Activated T-cell treated with anti-CD3 and anti-CD28 coated beads, Interleukin-2, amount 50 U/mL, for 24 hours (primary cell): ENCODE measurements at regions not wholly inside any gene's neighbourhood (a gene's known extent, or its start where the extent isn't known, plus 50 kb on each side); places are given as distances from the start of the nearest gene placed in this dataset.

Experiments used
- DNase-seq: peaks from one replicate; pipeline ENCODE4 v3.0.0-alpha.2; 2020
- H3K27ac Mint-ChIP-seq: 2 replicates; pipeline ENCODE4 v1.8.0; 2020; ENCODE audit warnings: mild to moderate bottlenecking, mixed read lengths
- H3K27me3 Mint-ChIP-seq: 2 replicates; pipeline ENCODE4 v1.8.0; 2020; ENCODE audit warnings: mixed read lengths
- H3K36me3 Mint-ChIP-seq: 2 replicates; pipeline ENCODE4 v1.8.0; 2020; ENCODE audit warnings: low read depth, mixed read lengths
- H3K4me1 Mint-ChIP-seq: 2 replicates; pipeline ENCODE4 v1.8.0; 2020; ENCODE audit warnings: low read depth, mixed read lengths
- H3K4me3 Mint-ChIP-seq: 2 replicates; pipeline ENCODE4 v1.8.0; 2020; ENCODE audit warnings: mild to moderate bottlenecking, moderate library complexity, mixed read lengths
- H3K9me3 Mint-ChIP-seq: 2 replicates; pipeline ENCODE4 v1.8.0; 2020; ENCODE audit warnings: mixed read lengths

DNA sequence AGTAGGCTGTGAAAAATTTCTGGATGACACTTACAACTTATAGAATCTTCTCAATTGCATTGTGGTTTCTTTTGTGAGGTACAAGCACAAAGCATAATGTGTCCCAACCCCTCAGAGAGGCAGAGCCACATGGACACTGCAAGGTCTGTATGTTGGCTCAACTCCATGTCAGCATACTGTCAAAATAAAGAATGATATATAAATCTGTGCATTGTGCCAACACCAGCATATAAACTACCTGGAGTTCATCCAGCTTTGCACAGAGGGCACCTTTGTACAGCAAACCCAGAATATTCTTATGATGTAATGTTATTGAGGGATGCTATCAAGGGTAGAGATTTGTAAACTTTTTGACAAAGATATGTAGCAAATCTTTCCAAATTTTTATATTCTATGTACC, 1065.8 kb upstream of the MIR17HG start:
- Mint-ChIP-seq H3K4me3 (no peak overlapping the region), H3K4me1 (no peaks in the 10 kb centered on the region), H3K9me3 (peaks cover 6% of the 10 kb centered on the region), H3K27ac (no peak overlapping the region), H3K36me3 (no peaks in the 10 kb centered on the region), H3K27me3 (no peaks in the 10 kb centered on the region)
- DNase-seq = no peak

DNA sequence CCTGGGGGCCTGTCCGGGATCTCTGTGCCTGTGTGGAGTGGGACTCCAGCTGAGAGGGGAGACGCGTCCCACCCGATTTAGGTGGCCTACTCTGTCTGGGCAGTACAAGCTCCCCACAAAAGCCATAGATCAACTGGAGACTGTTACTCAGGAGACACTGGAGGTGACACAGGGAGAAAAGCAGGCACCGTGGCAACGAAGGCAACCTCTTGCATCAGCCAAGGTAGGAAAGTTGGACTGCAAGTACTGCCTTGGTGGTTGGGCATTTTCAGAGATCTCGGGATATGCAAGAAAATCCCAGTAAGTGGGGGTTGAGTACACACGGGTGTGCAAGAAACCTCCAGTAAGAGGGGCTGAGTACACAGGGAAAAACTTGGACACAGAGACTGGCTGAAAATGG, 1060.0 kb upstream of the MIR17HG start:
- no peaks in the 10 kb centered on the region for H3K4me1 Mint-ChIP-seq
- no peak overlapping the region for H3K27ac Mint-ChIP-seq
- DNase-seq = no peak
- peaks cover 14% of the 10 kb centered on the region for H3K9me3 Mint-ChIP-seq
- H3K36me3 Mint-ChIP-seq = no peaks in the 10 kb centered on the region
- H3K4me3 Mint-ChIP-seq = no peak overlapping the region
- no peaks in the 10 kb centered on the region for H3K27me3 Mint-ChIP-seq

DNA sequence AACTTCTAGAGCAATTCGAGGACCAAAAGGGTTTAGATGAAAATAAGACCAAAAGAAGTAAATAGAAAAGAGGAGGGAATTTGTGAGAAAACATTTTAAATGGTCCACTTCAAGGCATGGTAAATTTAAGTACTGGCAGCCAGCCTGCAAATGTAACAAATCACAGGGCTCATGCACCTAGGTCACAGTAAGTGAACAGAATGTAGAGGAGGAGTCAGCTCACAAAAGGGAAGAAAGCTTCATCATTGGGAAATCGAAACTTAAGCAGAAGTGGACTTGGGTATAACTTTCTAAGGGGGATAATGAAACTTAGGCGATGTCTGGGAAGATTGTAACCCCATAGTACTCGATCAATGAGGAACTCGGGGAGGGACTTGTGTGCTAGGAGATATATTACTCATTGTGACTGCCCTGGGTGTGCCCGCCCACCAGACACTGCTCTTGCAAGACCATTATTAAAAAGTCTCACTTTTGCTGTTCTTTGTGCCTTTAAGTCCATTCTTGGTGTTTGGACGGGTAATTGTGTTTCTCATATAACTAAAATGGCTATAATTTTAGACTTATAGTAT, 1053.6 kb upstream of the MIR17HG start:
- no peak for DNase-seq
- no peaks in the 10 kb centered on the region for H3K36me3 Mint-ChIP-seq
- H3K27ac Mint-ChIP-seq = no peak overlapping the region
- H3K4me1 Mint-ChIP-seq = no peaks in the 10 kb centered on the region
- H3K27me3 Mint-ChIP-seq = no peaks in the 10 kb centered on the region
- H3K9me3 Mint-ChIP-seq = peaks cover 5% of the 10 kb centered on the region
- no peak overlapping the region for H3K4me3 Mint-ChIP-seq

DNA sequence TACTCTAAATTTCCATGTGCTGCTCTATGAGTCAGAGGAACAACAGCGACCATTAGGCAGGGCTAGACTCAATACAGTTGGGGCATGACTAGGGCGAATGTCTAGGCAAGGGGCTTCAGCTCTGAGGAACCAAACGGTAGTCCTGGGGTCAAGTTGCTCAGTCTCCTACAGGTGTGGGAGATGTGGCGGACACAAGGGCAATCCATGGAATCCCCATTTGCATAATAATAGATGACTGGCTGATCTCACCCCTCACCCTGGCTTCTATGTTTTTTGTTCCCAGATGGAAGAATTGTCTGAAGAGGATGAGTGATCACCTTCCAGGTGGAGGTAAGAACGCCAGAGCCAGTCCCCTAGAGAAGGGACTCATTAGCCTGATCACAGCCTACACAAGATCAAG, 1048.2 kb upstream of the MIR17HG start:
- H3K4me3 Mint-ChIP-seq = no peak overlapping the region
- H3K27ac Mint-ChIP-seq = no peak overlapping the region
- H3K4me1 Mint-ChIP-seq = no peaks in the 10 kb centered on the region
- H3K27me3 Mint-ChIP-seq = no peaks in the 10 kb centered on the region
- H3K36me3 Mint-ChIP-seq = no peaks in the 10 kb centered on the region
- H3K9me3 Mint-ChIP-seq = peaks cover 4% of the 10 kb centered on the region
- no peak for DNase-seq

DNA sequence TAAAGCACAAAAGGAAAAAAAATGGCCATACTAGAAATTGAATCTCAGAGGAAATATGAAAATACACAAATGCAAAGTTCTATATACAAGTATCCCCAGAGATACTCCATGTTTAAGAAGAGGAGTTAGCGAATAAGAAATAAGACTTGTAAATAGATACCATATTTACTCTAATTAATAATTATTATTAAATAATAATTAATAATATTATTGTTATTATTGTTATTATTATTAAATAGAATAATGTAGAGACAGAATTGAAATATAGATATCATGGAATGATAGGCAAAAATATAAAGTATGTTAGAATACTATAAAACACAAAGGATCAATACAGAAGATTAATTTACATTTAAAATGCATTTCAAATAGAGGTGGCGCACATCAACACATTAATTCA, 1047.5 kb upstream of the MIR17HG start:
- Mint-ChIP-seq H3K27me3 (no peaks in the 10 kb centered on the region), H3K4me3 (no peak overlapping the region), H3K27ac (no peak overlapping the region), H3K36me3 (no peaks in the 10 kb centered on the region), H3K4me1 (no peaks in the 10 kb centered on the region), H3K9me3 (peaks cover 4% of the 10 kb centered on the region)
- no peak for DNase-seq

DNA sequence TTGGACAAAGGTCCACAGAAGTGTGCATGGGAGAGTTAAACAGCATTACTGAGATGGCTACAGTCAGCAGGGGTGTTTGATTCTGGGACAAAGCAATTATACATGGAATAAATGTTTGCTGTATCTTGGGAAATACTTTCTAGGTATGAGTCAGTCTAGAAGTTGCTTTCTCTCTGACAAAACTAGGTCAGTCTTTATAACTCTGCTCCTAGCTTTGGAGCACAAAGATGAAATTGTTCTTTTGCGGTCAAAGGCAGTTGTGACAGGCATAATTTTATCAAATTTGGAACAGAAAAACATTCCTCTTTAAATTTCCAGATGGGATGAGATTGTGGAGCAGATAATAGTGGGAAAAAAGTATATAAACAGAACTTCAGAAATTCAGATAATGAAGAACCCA, 1045.4 kb upstream of the MIR17HG start:
- no peak for DNase-seq
- no peaks in the 10 kb centered on the region for H3K4me1 Mint-ChIP-seq
- H3K4me3 Mint-ChIP-seq = no peak overlapping the region
- H3K27ac Mint-ChIP-seq = no peak overlapping the region
- no peaks in the 10 kb centered on the region for H3K36me3 Mint-ChIP-seq
- H3K9me3 Mint-ChIP-seq = peaks cover 7% of the 10 kb centered on the region
- H3K27me3 Mint-ChIP-seq = no peaks in the 10 kb centered on the region

DNA sequence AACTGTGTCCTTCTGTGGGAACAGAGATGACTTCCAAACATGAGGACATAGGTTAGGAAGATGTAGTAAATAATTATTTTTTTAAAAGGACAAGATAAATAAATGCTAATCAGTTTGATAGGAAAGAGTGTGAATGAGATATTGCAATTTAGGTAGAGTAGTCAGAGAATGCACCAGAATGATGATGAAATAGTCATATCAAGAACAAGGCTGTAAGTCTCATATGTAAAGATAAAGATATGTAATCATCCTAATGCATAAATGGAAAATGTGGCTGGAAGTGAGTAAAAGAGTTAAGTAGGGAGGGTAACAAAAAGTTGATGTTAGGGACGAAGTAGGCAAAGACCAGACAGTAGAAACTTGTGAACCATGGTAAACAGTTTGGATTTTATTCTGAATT, 1041.7 kb upstream of the MIR17HG start:
- no peak for DNase-seq
- Mint-ChIP-seq H3K27ac (no peak overlapping the region), H3K4me3 (no peak overlapping the region), H3K27me3 (no peaks in the 10 kb centered on the region), H3K9me3 (peaks cover 11% of the 10 kb centered on the region), H3K36me3 (no peaks in the 10 kb centered on the region), H3K4me1 (no peaks in the 10 kb centered on the region)

DNA sequence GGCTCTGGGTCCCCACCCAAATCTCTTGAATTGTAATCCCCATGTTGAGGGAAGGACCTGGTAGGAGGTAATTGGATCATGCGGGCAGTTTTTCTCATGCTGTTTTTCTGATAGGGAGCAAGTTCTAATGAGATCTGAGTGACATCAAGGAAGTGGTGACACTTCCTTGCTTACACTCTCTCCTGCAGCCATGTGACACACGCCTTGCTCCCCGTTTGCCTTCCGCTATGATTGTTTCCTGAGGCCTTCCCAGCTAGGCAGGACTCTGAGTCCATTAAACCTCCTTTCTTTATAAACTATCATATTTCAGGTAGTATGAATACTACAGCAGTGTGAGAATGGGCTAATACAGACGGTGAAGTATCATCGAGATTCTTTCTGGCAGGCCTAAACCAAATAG, 1040.4 kb upstream of the MIR17HG start:
- no peaks in the 10 kb centered on the region for H3K4me1 Mint-ChIP-seq
- no peaks in the 10 kb centered on the region for H3K27me3 Mint-ChIP-seq
- H3K4me3 Mint-ChIP-seq = no peak overlapping the region
- H3K27ac Mint-ChIP-seq = no peak overlapping the region
- no peaks in the 10 kb centered on the region for H3K36me3 Mint-ChIP-seq
- H3K9me3 Mint-ChIP-seq = peaks cover 15% of the 10 kb centered on the region
- DNase-seq = no peak

DNA sequence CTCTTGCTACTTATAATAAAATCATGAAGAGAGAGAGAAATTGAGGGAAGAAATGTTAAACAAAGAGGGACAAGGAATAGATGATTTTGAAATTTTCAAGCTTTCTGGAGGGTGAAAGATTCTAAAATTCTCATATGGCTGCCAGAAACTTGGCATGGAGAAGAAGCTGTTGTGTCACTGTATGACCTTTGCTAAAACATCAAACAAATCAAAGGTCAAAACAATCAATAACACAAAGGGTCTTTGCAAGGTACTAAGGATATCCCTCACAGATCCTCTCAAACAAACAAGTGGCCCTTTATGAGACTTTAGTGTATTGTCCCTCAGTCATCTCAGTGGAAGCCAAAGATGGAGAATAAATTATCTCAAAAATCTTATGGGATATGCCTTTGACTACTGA, 1039.2 kb upstream of the MIR17HG start:
- Mint-ChIP-seq H3K36me3 (no peaks in the 10 kb centered on the region), H3K9me3 (peaks cover 18% of the 10 kb centered on the region), H3K4me3 (no peak overlapping the region), H3K4me1 (no peaks in the 10 kb centered on the region), H3K27me3 (no peaks in the 10 kb centered on the region), H3K27ac (no peak overlapping the region)
- DNase-seq = no peak

DNA sequence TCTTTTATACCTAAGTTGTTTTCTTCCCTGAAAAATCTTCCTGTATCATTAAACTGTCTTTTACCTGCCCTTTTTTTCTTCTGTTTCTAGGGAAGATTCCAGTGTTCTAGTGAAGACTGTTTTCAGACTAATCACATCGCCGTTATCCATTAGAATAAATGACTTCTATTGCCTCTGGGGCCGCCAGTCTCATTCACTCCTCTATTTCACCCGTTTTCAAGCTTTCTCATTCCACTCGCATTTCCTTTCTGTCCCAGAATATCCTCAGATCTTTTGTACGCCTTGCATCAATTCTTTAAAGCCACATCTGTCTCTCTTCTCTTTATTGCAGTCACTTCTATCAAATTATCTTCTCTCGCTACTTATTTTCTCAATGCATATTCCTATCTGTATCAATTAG, 1035.6 kb upstream of the MIR17HG start:
- Mint-ChIP-seq H3K36me3 (no peaks in the 10 kb centered on the region), H3K4me3 (no peak overlapping the region), H3K27me3 (no peaks in the 10 kb centered on the region), H3K27ac (no peak overlapping the region), H3K9me3 (peaks cover 14% of the 10 kb centered on the region), H3K4me1 (no peaks in the 10 kb centered on the region)
- DNase-seq = no peak

DNA sequence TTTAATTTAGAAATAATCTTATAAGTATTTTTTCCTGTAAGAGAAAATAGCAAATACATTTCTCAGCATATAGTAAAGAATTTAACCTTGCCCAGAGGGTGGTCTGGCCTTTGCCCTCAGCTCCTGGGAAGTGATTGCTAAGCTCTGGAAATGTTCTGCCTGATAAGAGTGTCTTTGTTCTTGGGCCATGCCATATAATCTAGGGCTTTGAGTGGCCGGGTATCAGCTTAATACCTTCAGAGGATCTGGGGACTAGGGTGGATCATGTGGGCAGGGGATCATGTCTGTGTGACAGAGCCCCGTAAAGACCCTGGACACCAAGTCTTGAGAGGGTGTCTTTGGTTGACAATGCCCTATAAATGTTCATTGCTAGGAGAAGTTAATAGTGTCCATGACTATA, 1032.4 kb upstream of the MIR17HG start:
- H3K4me1 Mint-ChIP-seq = no peaks in the 10 kb centered on the region

DNA sequence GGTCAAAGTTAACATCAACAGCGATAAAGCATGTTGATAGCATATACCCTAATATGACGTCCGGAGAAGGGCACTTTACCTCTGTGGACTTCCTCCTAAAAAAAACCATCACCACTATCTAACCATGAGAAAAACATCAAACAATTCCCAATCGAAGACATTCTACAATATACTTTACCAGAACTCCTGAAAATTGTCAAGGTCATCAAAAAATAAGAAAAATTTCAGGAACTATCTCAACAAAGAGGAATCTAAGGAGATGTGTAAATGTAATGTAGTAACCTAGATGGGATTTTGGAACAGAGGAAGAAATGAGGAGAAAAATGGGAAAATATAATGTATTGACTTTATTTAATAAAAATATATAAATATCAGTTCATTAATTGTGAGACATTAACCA, 1026.8 kb upstream of the MIR17HG start:
- no peaks in the 10 kb centered on the region for H3K4me1 Mint-ChIP-seq
- no peak overlapping the region for H3K27ac Mint-ChIP-seq
- H3K27me3 Mint-ChIP-seq = no peaks in the 10 kb centered on the region
- peaks cover 11% of the 10 kb centered on the region for H3K9me3 Mint-ChIP-seq
- H3K36me3 Mint-ChIP-seq = no peaks in the 10 kb centered on the region
- no peak overlapping the region for H3K4me3 Mint-ChIP-seq
- no peak for DNase-seq

More for the DNA sequence above, 1032.4 kb upstream of the MIR17HG start:
- no peak for DNase-seq
- Mint-ChIP-seq H3K27me3 (no peaks in the 10 kb centered on the region), H3K4me3 (no peak overlapping the region), H3K36me3 (no peaks in the 10 kb centered on the region), H3K27ac (no peak overlapping the region), H3K9me3 (peaks cover 20% of the 10 kb centered on the region)

DNA sequence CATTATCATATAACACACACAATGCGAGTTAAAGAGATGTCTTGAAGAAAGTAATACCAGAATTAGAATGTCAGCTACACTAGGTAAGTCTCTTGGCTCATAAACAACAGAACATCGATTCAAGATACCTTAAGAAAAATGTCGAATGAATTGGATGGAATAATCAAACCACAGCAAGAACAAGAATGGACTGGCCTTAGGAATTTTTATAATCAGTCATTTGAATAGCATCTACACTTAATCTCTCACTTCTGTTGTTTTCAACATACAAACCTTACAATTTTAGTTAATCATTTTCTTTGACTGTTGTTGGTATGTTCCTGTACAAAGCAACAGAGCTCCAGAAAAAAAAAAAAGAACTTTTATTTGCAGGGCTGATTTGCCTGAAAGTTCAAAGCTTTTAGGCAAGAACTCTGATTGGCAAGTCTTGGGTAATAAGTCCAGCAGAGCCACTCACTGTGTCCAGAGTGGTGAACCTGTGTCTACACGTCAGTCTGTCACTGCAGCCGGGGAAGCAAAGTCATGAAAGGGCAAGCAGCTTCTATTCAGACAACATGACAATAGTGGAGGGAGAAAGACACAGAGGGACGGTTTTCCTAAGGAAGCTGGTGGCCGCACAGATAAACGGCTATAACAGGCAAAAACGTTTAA, 1026.1 kb upstream of the MIR17HG start:
- DNase-seq = no peak
- no peaks in the 10 kb centered on the region for H3K4me1 Mint-ChIP-seq
- H3K27ac Mint-ChIP-seq = no peak overlapping the region
- peaks cover 11% of the 10 kb centered on the region for H3K9me3 Mint-ChIP-seq
- no peaks in the 10 kb centered on the region for H3K27me3 Mint-ChIP-seq
- H3K36me3 Mint-ChIP-seq = no peaks in the 10 kb centered on the region
- no peak overlapping the region for H3K4me3 Mint-ChIP-seq

DNA sequence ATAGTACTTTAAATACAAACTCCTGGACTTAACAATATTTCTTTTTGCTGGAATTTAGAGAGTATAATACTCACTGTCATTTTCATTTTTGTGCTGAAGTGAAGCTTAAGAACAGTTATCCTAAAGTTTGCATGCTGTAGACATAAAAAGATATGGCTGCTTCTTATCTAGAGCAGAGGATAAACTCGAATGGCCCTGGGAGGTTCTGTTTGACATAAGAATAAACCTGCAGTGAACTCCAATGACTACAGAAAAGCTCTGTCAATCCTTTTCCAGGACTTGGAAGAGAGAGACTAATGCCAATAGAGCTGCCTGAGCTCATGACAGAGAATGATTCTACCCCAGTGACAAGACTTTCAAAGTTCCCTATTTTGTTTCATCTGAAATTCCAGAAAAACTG, 1017.8 kb upstream of the MIR17HG start:
- Mint-ChIP-seq H3K27ac (no peak overlapping the region), H3K27me3 (no peaks in the 10 kb centered on the region), H3K4me1 (no peaks in the 10 kb centered on the region), H3K9me3 (peaks cover 4% of the 10 kb centered on the region), H3K36me3 (no peaks in the 10 kb centered on the region), H3K4me3 (no peak overlapping the region)
- DNase-seq = no peak

DNA sequence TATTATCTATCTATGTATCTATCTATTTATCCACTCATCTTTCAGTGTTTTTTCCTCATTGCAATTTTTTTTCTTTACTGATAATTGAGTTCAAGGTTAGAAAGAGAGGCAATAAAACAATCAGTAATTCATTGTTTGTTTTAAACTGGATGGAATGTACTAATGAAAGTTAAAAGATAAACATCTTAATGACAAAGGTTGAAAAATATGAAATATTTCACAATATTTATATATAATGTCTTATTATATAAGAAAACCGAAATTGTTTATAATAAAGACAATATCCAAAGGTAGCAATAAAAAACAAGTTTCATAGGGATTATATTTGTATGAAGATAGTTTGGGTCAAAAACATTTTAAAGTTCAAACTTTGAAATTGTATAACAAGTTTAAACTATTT, 1015.5 kb upstream of the MIR17HG start:
- H3K36me3 Mint-ChIP-seq = no peaks in the 10 kb centered on the region
- H3K27me3 Mint-ChIP-seq = no peaks in the 10 kb centered on the region
- no peak overlapping the region for H3K27ac Mint-ChIP-seq
- DNase-seq = no peak
- H3K4me3 Mint-ChIP-seq = no peak overlapping the region
- H3K4me1 Mint-ChIP-seq = no peaks in the 10 kb centered on the region
- H3K9me3 Mint-ChIP-seq = peaks cover 7% of the 10 kb centered on the region

DNA sequence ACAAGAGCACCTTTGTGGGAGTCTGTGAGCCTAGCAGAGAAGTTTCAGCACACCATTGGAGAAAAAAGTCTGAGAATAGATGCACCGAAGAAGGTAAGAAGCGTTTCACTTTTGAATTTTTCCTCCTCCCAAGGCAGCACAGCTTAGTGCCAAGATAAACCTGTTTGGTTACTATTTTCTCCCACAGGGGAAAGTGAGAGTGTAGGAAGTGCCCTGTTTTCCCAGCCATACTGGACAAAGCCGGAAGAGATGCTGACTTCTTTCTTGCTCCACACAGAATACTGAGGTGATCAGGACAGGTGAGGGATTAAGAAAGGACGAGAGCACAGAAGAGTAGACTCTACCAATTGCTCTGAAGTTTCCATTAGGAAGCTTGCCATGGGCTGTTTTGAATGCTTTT, 1011.0 kb upstream of the MIR17HG start:
- no peak overlapping the region for H3K4me3 Mint-ChIP-seq
- H3K36me3 Mint-ChIP-seq = no peaks in the 10 kb centered on the region
- no peaks in the 10 kb centered on the region for H3K27me3 Mint-ChIP-seq
- H3K9me3 Mint-ChIP-seq = peaks cover 13% of the 10 kb centered on the region
- no peak overlapping the region for H3K27ac Mint-ChIP-seq
- DNase-seq = no peak
- H3K4me1 Mint-ChIP-seq = no peaks in the 10 kb centered on the region
